ENCODE measurements at regions not wholly inside any gene's neighbourhood (a gene's known extent, or its start where the extent isn't known, plus 50 kb on each side); places are given as distances from the start of the nearest gene placed in this dataset.

GRCh38 chr5:135645336-135646180, 66.8 kb upstream of the CXCL14 start:
- H3K4me1 ChIP-seq (ENCODE audit: insufficient read depth, low read length, severe bottlenecking), result no peaks in the 10 kb centered on the region
- no peak for TF ChIP-seq EZH2 (IDR thresholded peaks at IDR 0.05; ENCODE audit: borderline replicate concordance, low read length)
- TF ChIP-seq, protein P1, sequence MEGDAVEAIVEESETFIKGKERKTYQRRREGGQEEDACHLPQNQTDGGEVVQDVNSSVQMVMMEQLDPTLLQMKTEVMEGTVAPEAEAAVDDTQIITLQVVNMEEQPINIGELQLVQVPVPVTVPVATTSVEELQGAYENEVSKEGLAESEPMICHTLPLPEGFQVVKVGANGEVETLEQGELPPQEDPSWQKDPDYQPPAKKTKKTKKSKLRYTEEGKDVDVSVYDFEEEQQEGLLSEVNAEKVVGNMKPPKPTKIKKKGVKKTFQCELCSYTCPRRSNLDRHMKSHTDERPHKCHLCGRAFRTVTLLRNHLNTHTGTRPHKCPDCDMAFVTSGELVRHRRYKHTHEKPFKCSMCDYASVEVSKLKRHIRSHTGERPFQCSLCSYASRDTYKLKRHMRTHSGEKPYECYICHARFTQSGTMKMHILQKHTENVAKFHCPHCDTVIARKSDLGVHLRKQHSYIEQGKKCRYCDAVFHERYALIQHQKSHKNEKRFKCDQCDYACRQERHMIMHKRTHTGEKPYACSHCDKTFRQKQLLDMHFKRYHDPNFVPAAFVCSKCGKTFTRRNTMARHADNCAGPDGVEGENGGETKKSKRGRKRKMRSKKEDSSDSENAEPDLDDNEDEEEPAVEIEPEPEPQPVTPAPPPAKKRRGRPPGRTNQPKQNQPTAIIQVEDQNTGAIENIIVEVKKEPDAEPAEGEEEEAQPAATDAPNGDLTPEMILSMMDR (IDR thresholded peaks at IDR 0.05; ENCODE audit: low read length), result no peak
- H3K79me2 ChIP-seq (ENCODE audit: insufficient read depth, low read length), result no peaks in the 10 kb centered on the region
- no peaks in the 10 kb centered on the region for H3F3A ChIP-seq (ENCODE audit: insufficient read depth, low read length)
- H2AFZ ChIP-seq (ENCODE audit: low read length), result no peak overlapping the region
- H3K4me3 ChIP-seq (ENCODE audit: low read depth, low read length, poor library complexity, severe bottlenecking), result no peak overlapping the region
- no peaks in the 10 kb centered on the region for H3K36me3 ChIP-seq (ENCODE audit: insufficient read depth, low read length)
- no peaks in the 10 kb centered on the region for H3K9me3 ChIP-seq (ENCODE audit: low read length)
- no peak overlapping the region for H3K9ac ChIP-seq (ENCODE audit: low read length)
- H3K27me3 ChIP-seq (ENCODE audit: insufficient read depth, low read length), result no peaks in the 10 kb centered on the region
- H4K20me1 ChIP-seq (ENCODE audit: insufficient read depth, low read length), result no peaks in the 10 kb centered on the region
- H3K4me2 ChIP-seq (ENCODE audit: low read length), result no peak overlapping the region
- H3K9me2 ChIP-seq (ENCODE audit: low read depth, low read length), result no peaks in the 10 kb centered on the region
- no peak overlapping the region for H3K27ac ChIP-seq (ENCODE audit: low read depth, low read length, poor library complexity, severe bottlenecking)

DNA sequence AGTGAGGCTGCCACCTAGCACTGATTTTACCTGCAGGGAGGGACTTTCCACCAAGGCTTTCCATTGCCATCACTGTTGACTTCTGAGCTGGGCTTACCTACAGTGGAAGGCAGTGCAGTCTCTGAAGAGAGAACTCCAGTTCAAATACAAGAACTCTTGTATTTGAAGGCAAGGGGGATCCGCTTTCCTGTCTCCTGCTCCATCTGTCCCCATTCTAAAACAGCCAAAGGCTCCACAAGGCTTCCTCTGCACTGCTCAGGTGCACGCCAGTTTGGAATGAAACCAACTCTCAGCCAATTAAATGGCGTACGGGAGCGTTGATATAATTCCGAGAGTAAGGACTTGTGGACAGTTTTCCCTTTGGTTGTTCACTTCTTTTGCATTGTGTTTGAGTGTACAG, 66.0 kb upstream of the CXCL14 start:
- H3K4me2 ChIP-seq (ENCODE audit: low read length), result no peak overlapping the region
- no peaks in the 10 kb centered on the region for H3K36me3 ChIP-seq (ENCODE audit: insufficient read depth, low read length)
- no peaks in the 10 kb centered on the region for H3K9me2 ChIP-seq (ENCODE audit: low read depth, low read length)
- no peaks in the 10 kb centered on the region for H3K4me1 ChIP-seq (ENCODE audit: insufficient read depth, low read length, severe bottlenecking)
- H3K79me2 ChIP-seq (ENCODE audit: insufficient read depth, low read length), result no peaks in the 10 kb centered on the region
- H3F3A ChIP-seq (ENCODE audit: insufficient read depth, low read length), result no peaks in the 10 kb centered on the region
- TF ChIP-seq, protein P1 (IDR thresholded peaks at IDR 0.05; ENCODE audit: low read length), result no peak
- TF ChIP-seq EZH2 (IDR thresholded peaks at IDR 0.05; ENCODE audit: borderline replicate concordance, low read length), result no peak
- no peak overlapping the region for H3K9ac ChIP-seq (ENCODE audit: low read length)
- H2AFZ ChIP-seq (ENCODE audit: low read length), result no peak overlapping the region
- H3K27me3 ChIP-seq (ENCODE audit: insufficient read depth, low read length), result no peaks in the 10 kb centered on the region
- H3K27ac ChIP-seq (ENCODE audit: low read depth, low read length, poor library complexity, severe bottlenecking), result no peak overlapping the region
- H3K9me3 ChIP-seq (ENCODE audit: low read length), result no peaks in the 10 kb centered on the region
- H4K20me1 ChIP-seq (ENCODE audit: insufficient read depth, low read length), result no peaks in the 10 kb centered on the region
- H3K4me3 ChIP-seq (ENCODE audit: low read depth, low read length, poor library complexity, severe bottlenecking), result no peak overlapping the region

DNA sequence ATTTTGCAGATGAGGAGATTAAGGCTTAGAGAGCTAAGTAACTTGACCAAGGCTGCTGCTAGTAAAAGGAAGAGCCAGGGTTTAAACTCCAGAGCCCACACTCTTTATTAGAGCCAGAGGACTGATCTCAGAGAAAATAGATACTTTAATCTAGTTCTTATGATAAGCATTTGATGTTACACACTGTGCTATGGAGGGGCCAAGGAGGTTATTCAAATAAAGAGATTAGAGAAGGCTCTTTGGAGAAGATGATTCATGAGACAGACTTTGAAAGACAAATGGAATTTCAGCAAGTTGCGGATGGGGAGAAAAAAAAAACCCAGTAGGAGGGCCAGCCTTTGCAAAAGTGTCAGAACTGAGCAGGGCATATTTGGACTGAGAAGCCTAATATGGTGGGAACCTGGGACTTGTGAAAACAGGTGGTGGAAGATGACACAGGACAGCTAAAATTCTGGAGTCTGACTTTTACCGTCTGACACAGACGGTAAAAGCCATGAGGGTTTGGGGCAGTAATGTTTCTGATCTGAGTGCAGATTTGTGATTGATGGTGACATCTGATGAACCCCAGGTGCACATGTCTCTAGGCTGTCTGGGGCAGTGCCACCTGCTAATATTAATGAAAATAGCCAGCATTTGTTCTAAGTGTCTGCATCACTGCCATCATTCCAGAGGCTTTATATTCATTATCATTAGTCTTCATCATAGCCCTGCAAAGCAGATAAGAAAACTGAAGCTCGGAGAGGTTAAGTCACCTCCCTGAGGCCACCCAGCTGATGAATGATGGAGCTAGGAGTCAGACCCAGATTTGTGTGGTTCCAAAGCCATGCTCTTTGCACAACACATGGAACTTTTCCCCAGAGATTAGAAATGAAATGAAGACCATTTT, 65.3 kb upstream of the CXCL14 start:
- H3K79me2 ChIP-seq (ENCODE audit: insufficient read depth, low read length), result no peaks in the 10 kb centered on the region
- H3K27me3 ChIP-seq (ENCODE audit: insufficient read depth, low read length), result no peaks in the 10 kb centered on the region
- H2AFZ ChIP-seq (ENCODE audit: low read length), result no peak overlapping the region
- no peak overlapping the region for H3K4me3 ChIP-seq (ENCODE audit: low read depth, low read length, poor library complexity, severe bottlenecking)
- no peak overlapping the region for H3K27ac ChIP-seq (ENCODE audit: low read depth, low read length, poor library complexity, severe bottlenecking)
- no peaks in the 10 kb centered on the region for H3K9me2 ChIP-seq (ENCODE audit: low read depth, low read length)
- H3K4me1 ChIP-seq (ENCODE audit: insufficient read depth, low read length, severe bottlenecking), result no peaks in the 10 kb centered on the region
- H3F3A ChIP-seq (ENCODE audit: insufficient read depth, low read length), result no peaks in the 10 kb centered on the region
- H3K9ac ChIP-seq (ENCODE audit: low read length), result no peak overlapping the region
- no peaks in the 10 kb centered on the region for H3K36me3 ChIP-seq (ENCODE audit: insufficient read depth, low read length)
- H3K9me3 ChIP-seq (ENCODE audit: low read length), result no peaks in the 10 kb centered on the region
- H3K4me2 ChIP-seq (ENCODE audit: low read length), result no peak overlapping the region
- no peaks in the 10 kb centered on the region for H4K20me1 ChIP-seq (ENCODE audit: insufficient read depth, low read length)
- TF ChIP-seq, protein P1 (IDR thresholded peaks at IDR 0.05; ENCODE audit: low read length), result no peak
- TF ChIP-seq EZH2 (IDR thresholded peaks at IDR 0.05; ENCODE audit: borderline replicate concordance, low read length), result no peak
